Lower leg skin (tissue), 3 donors: ENCODE measurements at regions not wholly inside any gene's neighbourhood (a gene's known extent, or its start where the extent isn't known, plus 50 kb on each side); places are given as distances from the start of the nearest gene placed in this dataset.

ENCODE experiments used
- CTCF ChIP-seq, 3 donors: fragments of 450-650 bp; IDR thresholded peaks; one replicate each; pipeline ENCODE4 v1.5.1; 2016; ENCODE audit warnings: antibody characterized with exemption in 3 of 3, mild to moderate bottlenecking in 3 of 3, moderate library complexity in 2 of 3
- POLR2A ChIP-seq, 2 donors: fragments of 450-650 bp; IDR thresholded peaks; one replicate each; pipeline ENCODE4 v1.6.1; 2016 to 2017; ENCODE audit warnings: antibody characterized with exemption in 2 of 2, mild to moderate bottlenecking in 1 of 2, moderate library complexity in 1 of 2

DNA sequence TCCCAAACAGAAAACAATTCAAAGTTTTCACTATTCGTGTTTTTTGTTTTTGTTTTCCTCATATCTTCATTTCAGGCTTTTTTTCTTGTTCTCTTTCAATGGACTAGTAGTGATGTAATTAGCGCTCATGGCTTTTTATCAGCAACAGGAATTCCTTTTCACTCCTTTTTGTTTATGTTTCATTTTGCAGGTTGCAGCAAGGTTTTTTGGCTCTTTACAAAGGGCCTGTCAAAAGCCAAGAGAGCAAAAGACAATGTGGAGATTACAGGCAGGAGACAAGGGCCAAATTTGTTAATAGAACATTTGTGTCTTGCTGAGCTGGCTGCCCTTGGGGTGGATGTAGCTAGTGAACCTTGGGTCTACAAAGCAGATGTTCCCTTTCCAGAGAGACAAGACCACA lies 467.4 kb upstream of the CDH20 start:
- TF ChIP-seq CTCF (IDR thresholded peaks at IDR 0.05) (no peak), POLR2A (IDR thresholded peaks at IDR 0.05) (no peak)
